GM21526 (cell line): ENCODE measurements at regions not wholly inside any gene's neighbourhood (a gene's known extent, or its start where the extent isn't known, plus 50 kb on each side); places are given as distances from the start of the nearest gene placed in this dataset.

Experiments
- ATAC-seq: cut with Tn5 transposase; IDR thresholded peaks from one replicate; pipeline ENCODE4 v1.9.1; 2021; ENCODE audit warnings: moderate library complexity; ENCODE audit not compliant: unreplicated experiment, low FRiP score

DNA sequence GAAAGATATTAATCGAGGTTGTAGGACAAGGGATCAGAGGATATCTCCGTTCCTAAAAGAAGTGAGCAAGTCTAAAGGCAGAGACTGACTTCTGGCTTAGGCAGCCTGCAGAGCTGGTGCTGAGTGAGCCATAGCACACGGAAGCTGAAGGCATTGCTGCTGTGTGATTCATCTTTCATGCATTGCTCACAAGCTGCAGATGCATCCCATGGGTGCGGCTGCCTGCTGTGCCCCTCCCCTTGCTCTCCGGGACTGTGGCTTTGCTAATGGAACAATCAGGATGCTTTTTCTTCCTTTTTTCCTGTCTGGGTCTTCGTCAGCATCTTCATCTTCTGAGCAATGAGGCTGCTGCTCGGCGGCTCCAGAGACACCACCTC, 341.4 kb downstream of the DIRAS2 start:
- ATAC-seq = no peak

DNA sequence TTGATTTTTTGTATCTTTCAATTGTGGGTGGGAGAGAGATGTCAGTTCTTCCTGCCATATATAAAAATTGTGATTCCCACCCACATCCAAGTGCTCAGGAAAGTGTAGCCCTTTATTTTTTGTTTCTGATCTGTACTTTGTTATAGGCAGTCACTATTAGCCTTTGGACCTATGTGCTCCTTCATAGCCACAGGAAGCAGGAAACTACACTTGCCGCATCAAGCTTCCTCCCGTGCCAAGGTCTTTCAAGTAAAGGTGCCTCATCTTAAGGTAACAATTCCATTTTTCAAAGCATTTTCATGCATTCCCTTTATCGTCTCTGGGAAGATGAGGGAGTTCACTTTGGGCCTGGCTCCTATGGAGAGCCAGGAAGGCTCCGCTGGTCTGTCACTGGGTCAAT, 339.0 kb downstream of the DIRAS2 start:
- ATAC-seq = no peak

- no peak for ATAC-seq
These were observed 336.5 kb downstream of the DIRAS2 start for GRCh38 chr9:90306158-90306557.

DNA sequence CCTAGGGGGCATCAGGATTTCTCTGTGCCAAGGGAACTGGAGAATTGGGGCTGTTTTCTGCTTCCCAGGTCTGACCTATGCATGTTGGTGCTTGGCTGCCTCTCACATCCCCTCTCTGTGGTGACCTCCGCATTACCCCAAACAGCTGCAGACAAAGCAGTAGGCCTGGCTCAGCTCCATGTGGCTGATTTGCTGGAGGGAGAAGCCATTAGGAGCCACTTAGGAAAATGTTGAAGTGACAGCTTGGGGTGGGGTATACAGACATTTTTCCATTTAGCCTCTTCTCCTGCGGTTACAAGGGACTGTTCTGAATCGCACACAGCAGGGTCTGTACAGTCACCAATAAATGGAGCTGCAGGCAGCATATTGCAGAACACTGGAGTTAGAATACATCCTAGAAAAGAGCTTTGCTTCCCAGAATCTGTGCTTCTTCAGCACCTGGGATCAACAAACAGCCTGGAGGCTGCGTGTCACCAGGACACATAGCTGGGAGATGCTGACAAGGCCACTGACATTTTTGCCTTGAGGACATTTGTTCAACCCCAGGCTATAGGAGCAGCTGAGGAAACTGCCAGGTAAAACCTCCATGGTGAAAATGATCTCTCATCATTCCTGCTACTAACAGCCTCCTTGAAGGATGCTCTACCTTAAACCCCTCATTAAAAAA, 335.3 kb downstream of the DIRAS2 start:
- ATAC-seq = no peak

GRCh38 chr9:90307891-90308290, 334.7 kb downstream of the DIRAS2 start:
- ATAC-seq = no peak

DNA sequence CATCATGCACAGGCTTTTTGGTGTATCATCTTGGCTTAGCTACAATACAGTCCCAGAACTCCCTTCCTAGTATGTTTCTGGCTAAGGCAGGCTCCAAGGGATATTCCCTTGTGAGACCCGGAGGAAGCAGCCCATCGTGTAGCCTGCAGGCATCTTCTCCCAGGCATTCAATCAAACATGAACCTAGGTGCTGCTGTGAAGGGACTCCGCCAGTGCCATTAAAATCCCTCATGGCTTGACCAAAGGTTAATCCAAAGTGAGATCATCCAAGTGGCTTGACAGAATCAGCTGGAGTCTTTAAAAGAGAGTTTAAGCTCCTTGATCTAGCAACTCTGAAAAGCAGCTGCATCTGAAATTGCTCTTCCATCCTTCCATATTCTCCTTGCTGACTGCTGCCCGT, 333.9 kb downstream of the DIRAS2 start:
- ATAC-seq = no peak

DNA sequence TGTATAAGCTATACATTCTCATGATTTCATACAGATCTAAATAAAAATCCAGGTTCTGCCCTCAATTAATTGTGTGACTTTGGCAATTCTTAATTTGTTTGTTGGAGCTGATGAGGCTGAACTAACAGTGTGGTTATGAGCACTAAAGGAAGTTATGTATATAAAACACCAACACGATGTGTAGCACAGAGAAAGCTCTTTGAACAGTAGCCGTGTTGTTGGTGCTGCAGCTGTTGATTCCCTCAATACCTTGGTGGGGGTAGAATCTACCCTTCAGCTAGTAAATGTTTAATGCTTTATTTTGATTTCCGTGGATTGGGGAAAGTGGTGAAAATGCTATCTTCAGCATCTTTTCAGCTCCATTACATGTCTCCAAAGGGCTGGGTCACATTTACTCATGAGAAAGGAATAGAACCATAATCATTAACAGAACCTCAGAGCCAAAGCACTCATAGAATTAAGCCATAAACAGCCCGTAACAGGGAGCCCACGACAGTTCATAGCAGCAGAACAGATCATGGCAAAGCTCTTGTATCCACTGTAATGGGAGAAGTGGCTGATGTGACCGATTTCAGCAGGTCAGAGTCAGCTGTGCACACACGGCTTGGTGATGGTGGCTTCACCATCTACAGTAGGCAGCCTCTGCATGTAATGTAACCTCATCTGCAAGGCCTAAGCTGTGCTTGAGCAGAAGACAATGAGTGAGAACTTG, 332.7 kb downstream of the DIRAS2 start:
- ATAC-seq = no peak

GRCh38 chr9:90310521-90310876, 332.1 kb downstream of the DIRAS2 start:
- no peak for ATAC-seq

DNA sequence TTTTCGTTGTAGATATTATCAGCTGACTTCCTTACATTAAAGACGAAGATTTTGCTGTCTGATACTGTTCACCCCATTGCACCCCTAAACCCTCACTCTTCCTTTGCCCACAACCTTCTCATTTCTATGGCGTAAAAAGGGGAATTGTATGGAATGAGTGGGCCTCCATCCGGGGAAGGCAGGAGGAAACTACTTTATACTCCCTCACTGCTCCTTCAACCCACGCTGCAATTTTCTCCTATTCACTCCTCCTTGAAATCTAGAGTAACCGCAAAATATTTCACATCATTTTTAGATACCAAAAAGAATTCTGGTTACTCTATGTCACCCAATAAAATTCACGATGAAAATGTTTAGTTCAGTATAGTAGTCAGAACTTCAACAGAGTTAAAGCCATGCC, 330.8 kb downstream of the DIRAS2 start:
- ATAC-seq = no peak

DNA sequence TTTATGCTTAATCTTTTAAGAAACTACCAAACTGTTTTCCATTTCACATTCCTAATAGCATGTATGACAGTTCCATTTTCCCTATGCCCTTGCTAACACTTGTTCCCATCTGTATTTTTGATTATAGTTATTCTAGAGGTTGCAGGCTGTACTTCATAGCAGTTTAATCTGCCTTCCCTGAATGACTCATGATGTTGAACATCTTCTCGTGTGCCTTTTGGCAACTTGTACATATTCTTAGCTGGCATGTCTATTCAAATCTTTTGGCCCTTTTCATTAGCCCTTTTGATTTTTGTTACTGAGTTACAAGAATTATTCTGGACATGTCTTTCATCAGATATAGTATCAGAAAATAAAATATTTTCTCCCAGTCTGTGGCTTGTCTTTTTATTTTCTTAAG, 320.3 kb downstream of the DIRAS2 start:
- ATAC-seq = no peak

- ATAC-seq = no peak
These were observed 316.5 kb downstream of the DIRAS2 start for GRCh38 chr9:90325913-90326653.

- ATAC-seq = no peak
These were observed 312.4 kb downstream of the DIRAS2 start for GRCh38 chr9:90330231-90330630.

DNA sequence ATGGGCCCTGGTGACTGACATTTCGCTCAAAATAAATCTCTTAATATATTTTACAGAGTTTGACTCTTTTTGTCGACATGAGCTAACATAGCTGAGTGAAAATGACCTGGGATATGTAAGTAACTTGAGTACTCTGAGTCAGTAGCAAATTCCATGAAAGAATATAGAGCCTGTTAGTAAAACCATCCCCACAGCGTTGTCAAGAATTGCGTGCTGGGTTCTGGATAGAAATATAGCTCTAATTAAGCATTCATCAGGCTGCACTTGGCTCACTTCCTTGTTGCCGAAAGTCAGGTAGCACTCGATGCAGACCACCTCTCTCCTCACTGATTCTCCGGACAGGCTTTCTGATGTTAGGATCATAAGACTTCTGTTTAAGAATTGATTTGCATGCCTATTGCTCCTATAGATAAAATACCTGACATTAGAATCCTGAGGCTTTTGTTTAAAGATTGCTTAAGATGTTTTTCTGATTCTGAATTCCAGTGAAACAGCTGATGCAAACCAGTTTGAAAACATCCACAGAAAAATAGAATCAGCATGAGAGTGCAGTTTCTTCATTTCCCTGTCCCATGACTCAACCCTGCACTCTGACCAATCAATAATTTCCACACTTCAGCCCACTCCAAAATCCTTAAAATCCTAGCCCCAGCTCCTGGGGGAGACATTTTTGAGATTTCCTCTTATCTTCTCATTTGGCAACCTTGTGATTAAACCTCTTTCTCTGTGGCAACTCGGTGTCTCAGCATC, 310.6 kb downstream of the DIRAS2 start:
- ATAC-seq = no peak

- ATAC-seq = no peak
These were observed 309.4 kb downstream of the DIRAS2 start for GRCh38 chr9:90333226-90333625.

GRCh38 chr9:90340421-90340820, 302.2 kb downstream of the DIRAS2 start:
- no peak for ATAC-seq

DNA sequence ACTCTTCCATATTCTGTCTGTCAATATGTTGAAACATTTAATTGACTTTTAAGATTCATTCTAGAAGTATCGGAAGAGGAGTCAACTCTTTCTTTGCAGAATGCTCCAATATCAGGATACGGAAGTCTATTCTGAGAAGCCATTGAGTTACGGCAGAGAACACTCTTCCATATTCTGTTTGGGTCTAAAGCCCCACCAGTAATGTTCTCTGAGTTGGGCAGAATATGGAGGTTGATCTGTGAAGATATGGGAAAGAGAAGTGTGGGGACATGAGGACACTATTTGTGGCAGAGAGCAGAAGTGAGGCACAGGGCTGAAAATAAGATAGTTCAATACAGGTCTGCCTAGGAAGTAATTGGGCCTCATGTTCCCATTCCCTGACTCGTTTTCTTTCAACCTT, 300.0 kb downstream of the DIRAS2 start:
- no peak for ATAC-seq

- no peak for ATAC-seq
These were observed 299.3 kb downstream of the DIRAS2 start for GRCh38 chr9:90343366-90343765.

DNA sequence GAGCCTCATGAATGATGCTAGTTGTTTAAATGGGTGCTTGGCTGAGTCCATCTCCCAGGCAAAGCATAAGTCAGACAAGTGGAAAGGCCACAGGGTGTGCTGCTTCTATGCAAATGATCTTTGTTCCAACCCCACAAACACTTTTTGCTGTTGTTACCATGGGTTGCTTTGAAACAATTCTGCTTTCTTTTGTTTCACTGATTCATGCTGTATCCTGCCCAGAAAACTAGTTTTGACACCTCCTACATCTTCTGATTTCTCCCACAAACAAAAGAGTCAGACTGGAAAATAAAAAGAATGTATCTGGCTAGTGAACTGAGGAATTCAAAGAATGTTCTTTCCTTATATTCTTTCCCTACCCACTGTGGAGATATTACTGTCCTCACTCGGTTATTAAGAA, 298.6 kb downstream of the DIRAS2 start:
- no peak for ATAC-seq

GRCh38 chr9:90365666-90366065, 277.0 kb downstream of the DIRAS2 start:
- ATAC-seq = no peak

DNA sequence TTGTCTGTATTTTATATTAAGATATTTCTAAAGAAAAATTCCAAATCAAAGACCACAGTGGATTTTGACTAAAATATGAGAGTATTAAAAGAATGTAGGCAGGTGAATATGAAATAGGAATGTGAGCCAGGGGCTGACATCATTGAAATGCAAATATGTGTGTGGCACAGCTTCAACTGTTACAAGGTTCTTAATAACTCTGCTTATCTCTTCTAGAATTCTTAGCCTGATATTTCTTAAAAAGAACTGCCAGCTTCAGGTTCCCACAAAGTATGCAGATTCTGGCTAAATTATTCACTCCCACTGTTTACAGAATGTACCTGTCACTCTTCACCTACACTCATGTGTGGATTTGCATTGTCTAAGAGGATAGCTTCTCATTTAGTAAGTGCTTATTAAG, 274.4 kb downstream of the DIRAS2 start:
- no peak for ATAC-seq

- no peak for ATAC-seq
These were observed 273.7 kb downstream of the DIRAS2 start for GRCh38 chr9:90368928-90369327.
